IMR-90 (cell line): ENCODE measurements at regions not wholly inside any gene's neighbourhood (a gene's known extent, or its start where the extent isn't known, plus 50 kb on each side); places are given as distances from the start of the nearest gene placed in this dataset.

Source experiments
- ATAC-seq: fragments of 200-7000 bp; cut with Tn5 transposase; 2 replicates; pipeline ENCODE4 v1.9.1; 2020; ENCODE audit warnings: low read depth, mild to moderate bottlenecking, moderate library complexity
- BruUV-seq: library from RNA; stranded (reverse); fragments of 400-500 nt; replicated peaks from 2 replicates; lab custom pipeline; 2021; lab: Mats Ljungman, UMichigan
- CTCF ChIA-PET: fragments of 300-600 bp; formaldehyde crosslinking; extraction: SDS; loops from one replicate; lab custom pipeline; 2021; ENCODE audit warnings: antibody characterized with exemption; lab: Yijun Ruan, JAX
- POLR2A ChIA-PET: fragments of 300-600 bp; sonication (Branson Sonifier 250); formaldehyde crosslinking; loops from one replicate; lab custom pipeline; 2022; ENCODE audit warnings: antibody characterized with exemption; ENCODE audit not compliant: unreplicated experiment; lab: Charles Lee
- DNase-seq: peaks from one replicate; pipeline ENCODE4 v3.0.0; 2013
- H2AFZ ChIP-seq: replicated peaks from 2 replicates; pipeline ENCODE3; 2013; ENCODE audit warnings: low read length, mild to moderate bottlenecking; ENCODE audit not compliant: poor library complexity
- H2AK5ac ChIP-seq: 2 replicates; pipeline ENCODE4 v1.6.1; 2013; ENCODE audit warnings: low read depth, low read length, inconsistent platforms
- H2AK9ac ChIP-seq: replicated peaks from 2 replicates; pipeline ENCODE3; 2013; ENCODE audit warnings: mild to moderate bottlenecking, low read depth, low read length, moderate library complexity; ENCODE audit not compliant: poor library complexity
- H2BK120ac ChIP-seq: 2 replicates; pipeline ENCODE4 v1.6.1; 2013; ENCODE audit warnings: low read depth, low read length, inconsistent platforms
- H2BK15ac ChIP-seq: 3 replicates; pipeline ENCODE4 v1.6.1; 2013; ENCODE audit warnings: low read depth, low read length, inconsistent platforms
- H2BK20ac ChIP-seq: 2 replicates; pipeline ENCODE4 v1.6.1; 2013; ENCODE audit warnings: low read depth, mild to moderate bottlenecking, inconsistent platforms, low read length, moderate library complexity
- H2BK5ac ChIP-seq: 2 replicates; pipeline ENCODE4 v1.6.1; 2013; ENCODE audit warnings: mild to moderate bottlenecking, low read depth, low read length, inconsistent platforms; ENCODE audit not compliant: poor library complexity, severe bottlenecking
- H3K14ac ChIP-seq: replicated peaks from 2 replicates; pipeline ENCODE4 v1.6.1; 2013; ENCODE audit warnings: low read depth, low read length, inconsistent platforms
- H3K18ac ChIP-seq: 2 replicates; pipeline ENCODE4 v1.6.1; 2013; ENCODE audit warnings: low read depth, low read length, control low read depth
- H3K23ac ChIP-seq: 2 replicates; pipeline ENCODE4 v1.6.1; 2013; ENCODE audit warnings: low read depth, low read length, inconsistent platforms
- H3K27ac ChIP-seq: 2 replicates; pipeline ENCODE4 v1.5.1; 2013; ENCODE audit warnings: mild to moderate bottlenecking, control low read depth, low read length; ENCODE audit not compliant: insufficient read depth
- H3K27me3 ChIP-seq: 2 replicates; pipeline ENCODE4 v1.6.1; 2013; ENCODE audit warnings: low read length; ENCODE audit not compliant: control insufficient read depth, insufficient read depth
- H3K36me3 ChIP-seq: 2 replicates; pipeline ENCODE4 v1.6.1; 2013; ENCODE audit warnings: low read length, mixed read lengths; ENCODE audit not compliant: control insufficient read depth, insufficient read depth
- H3K4ac ChIP-seq: 2 replicates; pipeline ENCODE4 v1.6.1; 2013; ENCODE audit warnings: low read depth, low read length, inconsistent platforms
- H3K4me1 ChIP-seq: 2 replicates; pipeline ENCODE4 v1.6.1; 2013; ENCODE audit warnings: low read length, mixed read lengths; ENCODE audit not compliant: control insufficient read depth, insufficient read depth
- H3K4me2 ChIP-seq: 2 replicates; pipeline ENCODE4 v1.6.1; 2013; ENCODE audit warnings: low read depth, mild to moderate bottlenecking, control low read depth, low read length, moderate library complexity
- H3K4me3 ChIP-seq: 2 replicates; pipeline ENCODE4 v1.5.1; 2013; ENCODE audit warnings: low read depth, mild to moderate bottlenecking, control low read depth, low read length, moderate library complexity; ENCODE audit not compliant: insufficient read depth
- H3K56ac ChIP-seq: 2 replicates; pipeline ENCODE4 v1.6.1; 2013; ENCODE audit warnings: low read length, inconsistent platforms; ENCODE audit not compliant: insufficient read depth; ENCODE audit errors: extremely low read depth
- H3K79me1 ChIP-seq, 2 experiments: 2 replicates each; pipeline ENCODE4 v1.6.1; 2013; ENCODE audit warnings: low read length in 2 of 2, inconsistent platforms in 1 of 2, low read depth in 1 of 2
- H3K9ac ChIP-seq: 2 replicates; pipeline ENCODE4 v1.6.1; 2013; ENCODE audit warnings: low read depth, low read length, control low read depth
- H3K9me1 ChIP-seq: 2 replicates; pipeline ENCODE4 v1.6.1; 2013; ENCODE audit warnings: low read length, inconsistent platforms; ENCODE audit not compliant: insufficient read depth
- H3K9me3 ChIP-seq: 2 replicates; pipeline ENCODE4 v1.6.1; 2013; ENCODE audit warnings: low read length; ENCODE audit not compliant: control insufficient read depth, insufficient read depth
- H4K20me1 ChIP-seq: 2 replicates; pipeline ENCODE4 v1.6.1; 2013; ENCODE audit warnings: low read length, inconsistent platforms; ENCODE audit not compliant: insufficient read depth
- H4K5ac ChIP-seq: 2 replicates; pipeline ENCODE4 v1.6.1; 2013; ENCODE audit warnings: mild to moderate bottlenecking, low read depth, low read length, control low read depth
- H4K8ac ChIP-seq, 2 experiments: 2 replicates each; pipeline ENCODE4 v1.6.1; 2013; ENCODE audit warnings: low read depth in 2 of 2, low read length in 2 of 2, control low read depth in 1 of 2, inconsistent platforms in 1 of 2
- H4K91ac ChIP-seq: 2 replicates; pipeline ENCODE4 v1.6.1; 2013; ENCODE audit warnings: low read depth, low read length, inconsistent platforms; ENCODE audit not compliant: insufficient read depth
- BHLHE40 ChIP-seq: fragments of 150-350 bp; IDR thresholded peaks from 2 replicates; pipeline ENCODE4 v1.6.1; 2016; ENCODE audit warnings: mild to moderate bottlenecking, low read depth, low read length
- FOS ChIP-seq: fragments of 150-350 bp; IDR thresholded peaks from 2 replicates; pipeline ENCODE4 v1.6.1; 2016; ENCODE audit warnings: low read depth, low read length
- MAFK ChIP-seq: IDR thresholded peaks from 2 replicates; pipeline ENCODE4 v1.6.1; 2012; ENCODE audit warnings: low read depth, low read length, improper control_type of control experiment
- MAZ ChIP-seq: IDR thresholded peaks from 2 replicates; pipeline ENCODE4 v1.6.1; 2012; ENCODE audit warnings: low read depth, mild to moderate bottlenecking, low read length, improper control_type of control experiment, moderate library complexity, borderline replicate concordance
- MXI1 ChIP-seq: IDR thresholded peaks from 2 replicates; pipeline ENCODE4 v1.6.1; 2012; ENCODE audit warnings: low read depth, mild to moderate bottlenecking, low read length, moderate library complexity, borderline replicate concordance
- NFE2L2 ChIP-seq: fragments of 150-350 bp; IDR thresholded peaks from 2 replicates; pipeline ENCODE4 v1.6.1; 2016; ENCODE audit warnings: low read depth, mild to moderate bottlenecking, low read length
- RFX5 ChIP-seq: IDR thresholded peaks from 2 replicates; pipeline ENCODE4 v1.8.0; 2012; ENCODE audit warnings: low read depth, mild to moderate bottlenecking, low read length, moderate library complexity
- SMC3 ChIP-seq: fragments of 150-350 bp; IDR thresholded peaks from 2 replicates; pipeline ENCODE4 v1.6.1; 2016; ENCODE audit warnings: low read depth, mild to moderate bottlenecking, antibody characterized with exemption, low read length, moderate library complexity
- USF2 ChIP-seq: fragments of 150-350 bp; IDR thresholded peaks from 2 replicates; pipeline ENCODE4 v1.6.1; 2017; ENCODE audit warnings: mild to moderate bottlenecking, antibody characterized with exemption, low read length, low read depth
- dilution Hi-C: fragments of 300-500 bp; cut with HindIII; formaldehyde crosslinking; loops from one replicate; pipeline ENCODE4 v1.14.3; 2018; ENCODE audit warnings: low sequenced_read_pairs; ENCODE audit not compliant: unreplicated experiment
- in situ Hi-C: fragments of 300-500 bp; cut with MboI; formaldehyde crosslinking; loops from 3 replicates; pipeline ENCODE4 v1.14.3; 2019; ENCODE audit warnings: low sequenced_read_pairs, inconsistent platforms, mixed read lengths
- intact Hi-C: fragments of 100-400 bp; cut with micrococcal nuclease; formaldehyde crosslinking; loops from 2 replicates; pipeline ENCODE4 v1.10.0; 2022
- TF ChIP-seq, protein P1 (sequence below): conservative IDR thresholded peaks from 2 replicates; pipeline ENCODE4 v1.5.1; 2012; ENCODE audit warnings: mild to moderate bottlenecking, low read depth, low read length, improper control_type of control experiment
- TF ChIP-seq, protein P2 (sequence below): fragments of 150-350 bp; IDR thresholded peaks from 2 replicates; pipeline ENCODE4 v1.6.1; 2016; ENCODE audit warnings: low read depth, mild to moderate bottlenecking, low read length, moderate library complexity, borderline replicate concordance

DNA sequence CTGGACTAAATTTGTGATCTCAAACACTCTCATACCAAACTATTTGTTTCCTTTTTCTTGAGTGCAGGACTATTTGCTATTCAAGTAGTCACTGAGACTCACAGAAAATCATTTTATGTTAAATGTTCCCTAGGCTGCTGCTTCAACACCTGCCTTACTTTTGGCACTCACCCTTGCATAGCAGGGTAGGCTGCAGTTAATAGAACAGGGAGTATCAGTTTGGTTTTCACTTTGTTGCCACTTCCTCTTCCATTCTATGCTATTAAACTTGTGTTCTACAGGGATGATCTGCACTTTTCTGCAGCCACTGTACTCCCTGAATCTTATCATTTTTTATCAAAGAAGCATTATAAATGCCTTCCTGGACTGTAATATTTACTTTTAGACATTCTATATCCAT is 148.7 kb upstream of the PRMT6 start:
- Histone ChIP-seq H2AK9ac (no peak overlapping the region), H2BK120ac (no peak overlapping the region), H3K4me3 (no peak overlapping the region), H4K20me1 (no peaks in the 10 kb centered on the region), H3K36me3 (no peaks in the 10 kb centered on the region), H2BK5ac (no peak overlapping the region), H2AFZ (no peak overlapping the region), H3K4me1 (no peaks in the 10 kb centered on the region), H3K9me3 (no peaks in the 10 kb centered on the region), H2BK20ac (no peak overlapping the region), H3K27ac (no peak overlapping the region), H3K56ac (no peak overlapping the region), H2BK15ac (no peak overlapping the region), H3K79me1 (no peaks in the 10 kb centered on the region), H3K27me3 (no peaks in the 10 kb centered on the region), H4K91ac (no peak overlapping the region), H4K5ac (no peak overlapping the region), H3K9me1 (no peaks in the 10 kb centered on the region), H3K18ac (no peak overlapping the region), H3K14ac (no peak overlapping the region), H3K9ac (no peak overlapping the region), H4K8ac (no peak overlapping the region), H3K23ac (no peak overlapping the region), H3K4ac (no peak overlapping the region), H3K4me2 (no peak overlapping the region), H2AK5ac (no peak overlapping the region)
- in situ Hi-C loops (no loop called here), dilution Hi-C loops (no loop called here), intact Hi-C loops (no loop called here)
- DNase-seq, result no peak
- BruUV-seq, result no TSS peak
- ChIA-PET CTCF (no interaction called here), POLR2A (no interaction called here)
- TF ChIP-seq FOS, result no peak
- no peak for TF ChIP-seq SMC3
- TF ChIP-seq USF2, result no peak
- no peak for TF ChIP-seq MAFK
- no peak for TF ChIP-seq BHLHE40
- TF ChIP-seq MXI1, result no peak
- TF ChIP-seq, protein P1, sequence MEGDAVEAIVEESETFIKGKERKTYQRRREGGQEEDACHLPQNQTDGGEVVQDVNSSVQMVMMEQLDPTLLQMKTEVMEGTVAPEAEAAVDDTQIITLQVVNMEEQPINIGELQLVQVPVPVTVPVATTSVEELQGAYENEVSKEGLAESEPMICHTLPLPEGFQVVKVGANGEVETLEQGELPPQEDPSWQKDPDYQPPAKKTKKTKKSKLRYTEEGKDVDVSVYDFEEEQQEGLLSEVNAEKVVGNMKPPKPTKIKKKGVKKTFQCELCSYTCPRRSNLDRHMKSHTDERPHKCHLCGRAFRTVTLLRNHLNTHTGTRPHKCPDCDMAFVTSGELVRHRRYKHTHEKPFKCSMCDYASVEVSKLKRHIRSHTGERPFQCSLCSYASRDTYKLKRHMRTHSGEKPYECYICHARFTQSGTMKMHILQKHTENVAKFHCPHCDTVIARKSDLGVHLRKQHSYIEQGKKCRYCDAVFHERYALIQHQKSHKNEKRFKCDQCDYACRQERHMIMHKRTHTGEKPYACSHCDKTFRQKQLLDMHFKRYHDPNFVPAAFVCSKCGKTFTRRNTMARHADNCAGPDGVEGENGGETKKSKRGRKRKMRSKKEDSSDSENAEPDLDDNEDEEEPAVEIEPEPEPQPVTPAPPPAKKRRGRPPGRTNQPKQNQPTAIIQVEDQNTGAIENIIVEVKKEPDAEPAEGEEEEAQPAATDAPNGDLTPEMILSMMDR, result no peak
- no peak for TF ChIP-seq RFX5
- no peak for TF ChIP-seq MAZ
- TF ChIP-seq, protein P2, sequence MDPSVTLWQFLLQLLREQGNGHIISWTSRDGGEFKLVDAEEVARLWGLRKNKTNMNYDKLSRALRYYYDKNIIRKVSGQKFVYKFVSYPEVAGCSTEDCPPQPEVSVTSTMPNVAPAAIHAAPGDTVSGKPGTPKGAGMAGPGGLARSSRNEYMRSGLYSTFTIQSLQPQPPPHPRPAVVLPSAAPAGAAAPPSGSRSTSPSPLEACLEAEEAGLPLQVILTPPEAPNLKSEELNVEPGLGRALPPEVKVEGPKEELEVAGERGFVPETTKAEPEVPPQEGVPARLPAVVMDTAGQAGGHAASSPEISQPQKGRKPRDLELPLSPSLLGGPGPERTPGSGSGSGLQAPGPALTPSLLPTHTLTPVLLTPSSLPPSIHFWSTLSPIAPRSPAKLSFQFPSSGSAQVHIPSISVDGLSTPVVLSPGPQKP, result no peak
- TF ChIP-seq NFE2L2, result no peak
- no peak for ATAC-seq
